ENCODE measurements at regions not wholly inside any gene's neighbourhood (a gene's known extent, or its start where the extent isn't known, plus 50 kb on each side); places are given as distances from the start of the nearest gene placed in this dataset.
"Not testable (repeated sequence)": the region's sequence is repeated elsewhere in the genome, so short reads cannot be mapped to it uniquely, and the experiment has no call there.

- DNase-seq (ENCODE audit: low read depth): no peak
These were observed 284.5 kb downstream of the MAT2B start for GRCh38 chr5:163789870-163790269.

GRCh38 chr5:163790497-163790896, 285.1 kb downstream of the MAT2B start:
- no peak for DNase-seq (ENCODE audit: low read depth)

GRCh38 chr5:163794993-163795392, 289.6 kb downstream of the MAT2B start:
- no peak for DNase-seq (ENCODE audit: low read depth)

- DNase-seq (ENCODE audit: low read depth): no peak
These were observed 302.4 kb downstream of the MAT2B start for GRCh38 chr5:163807781-163808180.

GRCh38 chr5:163809473-163809872, 304.1 kb downstream of the MAT2B start:
- no peak for DNase-seq (ENCODE audit: low read depth)

- no peak for DNase-seq (ENCODE audit: low read depth)
These were observed 308.5 kb downstream of the MAT2B start for GRCh38 chr5:163813900-163814299.

- no peak for DNase-seq (ENCODE audit: low read depth)
These were observed 309.9 kb downstream of the MAT2B start for GRCh38 chr5:163815240-163815791.

GRCh38 chr5:163821142-163821541, 315.7 kb downstream of the MAT2B start:
- DNase-seq (ENCODE audit: low read depth): no peak

GRCh38 chr5:163822548-163822947, 317.1 kb downstream of the MAT2B start:
- DNase-seq (ENCODE audit: low read depth): no peak

GRCh38 chr5:163825661-163826060, 320.2 kb downstream of the MAT2B start:
- no peak for DNase-seq (ENCODE audit: low read depth)

GRCh38 chr5:163826201-163826600, 320.8 kb downstream of the MAT2B start:
- no peak for DNase-seq (ENCODE audit: low read depth)

- no peak for DNase-seq (ENCODE audit: low read depth)
These were observed 326.7 kb downstream of the MAT2B start for GRCh38 chr5:163832155-163832554.

GRCh38 chr5:163838738-163839137, 333.3 kb downstream of the MAT2B start:
- DNase-seq (ENCODE audit: low read depth): no peak

GRCh38 chr5:163846512-163846911, 341.1 kb downstream of the MAT2B start:
- no peak for DNase-seq (ENCODE audit: low read depth)

- no peak for DNase-seq (ENCODE audit: low read depth)
These were observed 350.3 kb downstream of the MAT2B start for GRCh38 chr5:163855754-163856153.

- no peak for DNase-seq (ENCODE audit: low read depth)
These were observed 356.3 kb downstream of the MAT2B start for GRCh38 chr5:163861670-163862069.

GRCh38 chr5:163867324-163867723, 361.9 kb downstream of the MAT2B start:
- no peak for DNase-seq (ENCODE audit: low read depth)

- no peak for DNase-seq (ENCODE audit: low read depth)
These were observed 362.3 kb downstream of the MAT2B start for GRCh38 chr5:163867738-163868137.

- DNase-seq (ENCODE audit: low read depth): no peak
These were observed 364.2 kb downstream of the MAT2B start for GRCh38 chr5:163869581-163869980.

GRCh38 chr5:163870441-163870840, 365.0 kb downstream of the MAT2B start:
- no peak for DNase-seq (ENCODE audit: low read depth)

- no peak for DNase-seq (ENCODE audit: low read depth)
These were observed 369.0 kb downstream of the MAT2B start for GRCh38 chr5:163874431-163874830.

- DNase-seq (ENCODE audit: low read depth): not testable (repeated sequence)
These were observed 369.5 kb downstream of the MAT2B start for GRCh38 chr5:163874912-163875311.

GRCh38 chr5:163877865-163878264, 372.4 kb downstream of the MAT2B start:
- DNase-seq (ENCODE audit: low read depth): no peak

GRCh38 chr5:163878490-163878889, 373.1 kb downstream of the MAT2B start:
- no peak for DNase-seq (ENCODE audit: low read depth)

GRCh38 chr5:163880302-163880701, 374.9 kb downstream of the MAT2B start:
- no peak for DNase-seq (ENCODE audit: low read depth)
